ENCODE measurements at regions not wholly inside any gene's neighbourhood (a gene's known extent, or its start where the extent isn't known, plus 50 kb on each side); places are given as distances from the start of the nearest gene placed in this dataset.

DNA sequence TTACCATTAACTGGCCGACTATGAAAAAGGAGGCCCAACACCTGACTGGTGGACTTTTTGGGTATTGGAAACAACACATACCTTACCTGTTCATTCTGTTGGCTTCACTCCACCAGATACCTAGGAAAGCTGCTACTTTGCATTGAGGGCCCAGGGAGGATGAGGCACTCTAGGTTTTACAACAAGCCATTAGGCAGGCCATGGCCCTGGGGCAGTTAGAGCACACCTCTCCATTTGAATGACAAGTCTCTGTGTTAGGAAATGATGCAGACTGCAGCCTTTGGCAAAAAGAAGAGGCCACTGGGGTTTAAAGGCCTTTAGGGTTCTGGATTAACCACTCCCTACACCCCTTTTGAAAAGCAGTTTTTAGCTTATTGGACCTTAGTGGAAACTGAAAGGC, 144.3 kb downstream of the OR2B2 start:
- TF ChIP-seq, protein P1, sequence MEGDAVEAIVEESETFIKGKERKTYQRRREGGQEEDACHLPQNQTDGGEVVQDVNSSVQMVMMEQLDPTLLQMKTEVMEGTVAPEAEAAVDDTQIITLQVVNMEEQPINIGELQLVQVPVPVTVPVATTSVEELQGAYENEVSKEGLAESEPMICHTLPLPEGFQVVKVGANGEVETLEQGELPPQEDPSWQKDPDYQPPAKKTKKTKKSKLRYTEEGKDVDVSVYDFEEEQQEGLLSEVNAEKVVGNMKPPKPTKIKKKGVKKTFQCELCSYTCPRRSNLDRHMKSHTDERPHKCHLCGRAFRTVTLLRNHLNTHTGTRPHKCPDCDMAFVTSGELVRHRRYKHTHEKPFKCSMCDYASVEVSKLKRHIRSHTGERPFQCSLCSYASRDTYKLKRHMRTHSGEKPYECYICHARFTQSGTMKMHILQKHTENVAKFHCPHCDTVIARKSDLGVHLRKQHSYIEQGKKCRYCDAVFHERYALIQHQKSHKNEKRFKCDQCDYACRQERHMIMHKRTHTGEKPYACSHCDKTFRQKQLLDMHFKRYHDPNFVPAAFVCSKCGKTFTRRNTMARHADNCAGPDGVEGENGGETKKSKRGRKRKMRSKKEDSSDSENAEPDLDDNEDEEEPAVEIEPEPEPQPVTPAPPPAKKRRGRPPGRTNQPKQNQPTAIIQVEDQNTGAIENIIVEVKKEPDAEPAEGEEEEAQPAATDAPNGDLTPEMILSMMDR (IDR thresholded peaks at IDR 0.05): no peak
- TF ChIP-seq RNF2 (IDR thresholded peaks at IDR 0.05; ENCODE audit: borderline replicate concordance, low read depth): no peak
- no peak for TF ChIP-seq POLR2A (IDR thresholded peaks at IDR 0.05; ENCODE audit: low read length)
- TF ChIP-seq JUNB (IDR thresholded peaks at IDR 0.05): no peak
- TF ChIP-seq CEBPB (IDR thresholded peaks at IDR 0.05): no peak
- TF ChIP-seq ZFP36 (IDR thresholded peaks at IDR 0.05; ENCODE audit: borderline replicate concordance, partially characterized antibody): no peak
- TF ChIP-seq, protein P2, sequence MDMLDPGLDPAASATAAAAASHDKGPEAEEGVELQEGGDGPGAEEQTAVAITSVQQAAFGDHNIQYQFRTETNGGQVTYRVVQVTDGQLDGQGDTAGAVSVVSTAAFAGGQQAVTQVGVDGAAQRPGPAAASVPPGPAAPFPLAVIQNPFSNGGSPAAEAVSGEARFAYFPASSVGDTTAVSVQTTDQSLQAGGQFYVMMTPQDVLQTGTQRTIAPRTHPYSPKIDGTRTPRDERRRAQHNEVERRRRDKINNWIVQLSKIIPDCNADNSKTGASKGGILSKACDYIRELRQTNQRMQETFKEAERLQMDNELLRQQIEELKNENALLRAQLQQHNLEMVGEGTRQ (IDR thresholded peaks at IDR 0.05): no peak
- TF ChIP-seq, protein P3, sequence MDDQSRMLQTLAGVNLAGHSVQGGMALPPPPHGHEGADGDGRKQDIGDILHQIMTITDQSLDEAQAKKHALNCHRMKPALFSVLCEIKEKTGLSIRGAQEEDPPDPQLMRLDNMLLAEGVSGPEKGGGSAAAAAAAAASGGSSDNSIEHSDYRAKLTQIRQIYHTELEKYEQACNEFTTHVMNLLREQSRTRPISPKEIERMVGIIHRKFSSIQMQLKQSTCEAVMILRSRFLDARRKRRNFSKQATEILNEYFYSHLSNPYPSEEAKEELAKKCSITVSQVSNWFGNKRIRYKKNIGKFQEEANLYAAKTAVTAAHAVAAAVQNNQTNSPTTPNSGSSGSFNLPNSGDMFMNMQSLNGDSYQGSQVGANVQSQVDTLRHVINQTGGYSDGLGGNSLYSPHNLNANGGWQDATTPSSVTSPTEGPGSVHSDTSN (IDR thresholded peaks at IDR 0.05): no peak
- no peak for TF ChIP-seq BHLHE40 (IDR thresholded peaks at IDR 0.05; ENCODE audit: low read depth, low read length)
- TF ChIP-seq ZSCAN20 (CRISPR knock-in tag; IDR thresholded peaks at IDR 0.05): no peak
